ENCODE measurements at regions not wholly inside any gene's neighbourhood (a gene's known extent, or its start where the extent isn't known, plus 50 kb on each side); places are given as distances from the start of the nearest gene placed in this dataset.

- TF ChIP-seq POLR2A (IDR thresholded peaks at IDR 0.05): no peak
- TF ChIP-seq, protein P1, sequence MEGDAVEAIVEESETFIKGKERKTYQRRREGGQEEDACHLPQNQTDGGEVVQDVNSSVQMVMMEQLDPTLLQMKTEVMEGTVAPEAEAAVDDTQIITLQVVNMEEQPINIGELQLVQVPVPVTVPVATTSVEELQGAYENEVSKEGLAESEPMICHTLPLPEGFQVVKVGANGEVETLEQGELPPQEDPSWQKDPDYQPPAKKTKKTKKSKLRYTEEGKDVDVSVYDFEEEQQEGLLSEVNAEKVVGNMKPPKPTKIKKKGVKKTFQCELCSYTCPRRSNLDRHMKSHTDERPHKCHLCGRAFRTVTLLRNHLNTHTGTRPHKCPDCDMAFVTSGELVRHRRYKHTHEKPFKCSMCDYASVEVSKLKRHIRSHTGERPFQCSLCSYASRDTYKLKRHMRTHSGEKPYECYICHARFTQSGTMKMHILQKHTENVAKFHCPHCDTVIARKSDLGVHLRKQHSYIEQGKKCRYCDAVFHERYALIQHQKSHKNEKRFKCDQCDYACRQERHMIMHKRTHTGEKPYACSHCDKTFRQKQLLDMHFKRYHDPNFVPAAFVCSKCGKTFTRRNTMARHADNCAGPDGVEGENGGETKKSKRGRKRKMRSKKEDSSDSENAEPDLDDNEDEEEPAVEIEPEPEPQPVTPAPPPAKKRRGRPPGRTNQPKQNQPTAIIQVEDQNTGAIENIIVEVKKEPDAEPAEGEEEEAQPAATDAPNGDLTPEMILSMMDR (IDR thresholded peaks at IDR 0.05): no peak
Measured at GRCh38 chr3:29092348-29092747, 188.5 kb upstream of the RBMS3 start.

All from heart left ventricle (tissue), 13 donors.